ENCODE measurements at regions not wholly inside any gene's neighbourhood (a gene's known extent, or its start where the extent isn't known, plus 50 kb on each side); places are given as distances from the start of the nearest gene placed in this dataset.
A peak's percentile ranks its signal among the peaks of the same experiment; 100 is the strongest.
"Not testable (repeated sequence)": the region's sequence is repeated elsewhere in the genome, so short reads cannot be mapped to it uniquely, and the experiment has no call there.

GRCh38 chr1:168490306-168490705 is 53.5 kb downstream of the XCL2 start:
- DNase-seq (ENCODE audit: low read depth in 2 of 2) = no peak

- DNase-seq (ENCODE audit: low read depth in 2 of 2) = no peak
These were observed 55.7 kb downstream of the XCL2 start for GRCh38 chr1:168488138-168488537.

- DNase-seq (ENCODE audit: low read depth in 2 of 2) = not testable (repeated sequence)
These were observed 57.0 kb downstream of the XCL2 start for GRCh38 chr1:168486820-168487219.

GRCh38 chr1:168485048-168485447 is 58.7 kb downstream of the XCL2 start:
- DNase-seq (ENCODE audit: low read depth in 2 of 2) = no peak

- no peak for DNase-seq (ENCODE audit: low read depth in 2 of 2)
These were observed 59.7 kb downstream of the XCL2 start for GRCh38 chr1:168484083-168484482.

- DNase-seq (ENCODE audit: low read depth in 2 of 2) = no peak
These were observed 60.3 kb downstream of the XCL2 start for GRCh38 chr1:168483539-168483938.

- DNase-seq (ENCODE audit: low read depth in 2 of 2) = no peak
These were observed 61.7 kb downstream of the XCL2 start for GRCh38 chr1:168482106-168482505.

GRCh38 chr1:168481586-168481985 is 62.2 kb downstream of the XCL2 start:
- DNase-seq (ENCODE audit: low read depth in 2 of 2) = no peak

- no peak for DNase-seq (ENCODE audit: low read depth in 2 of 2)
These were observed 62.8 kb downstream of the XCL2 start for GRCh38 chr1:168480997-168481396.

GRCh38 chr1:168477792-168478191 is 66.0 kb downstream of the XCL2 start:
- DNase-seq (ENCODE audit: low read depth in 2 of 2) = no peak

GRCh38 chr1:168476588-168477385 is 67.0 kb downstream of the XCL2 start:
- no peak for DNase-seq (ENCODE audit: low read depth in 2 of 2)

- no peak for DNase-seq (ENCODE audit: low read depth in 2 of 2)
These were observed 69.5 kb downstream of the XCL2 start for GRCh38 chr1:168474322-168474721.

- DNase-seq (ENCODE audit: low read depth in 2 of 2) = no peak
These were observed 70.7 kb downstream of the XCL2 start for GRCh38 chr1:168473126-168473525.

- DNase-seq (ENCODE audit: low read depth in 2 of 2) = no peak
These were observed 71.6 kb downstream of the XCL2 start for GRCh38 chr1:168472223-168472622.

- no peak for DNase-seq (ENCODE audit: low read depth in 2 of 2)
These were observed 72.8 kb downstream of the XCL2 start for GRCh38 chr1:168470901-168471431.

- peak in 1 of 2 donors; percentile 27 for DNase-seq (ENCODE audit: low read depth in 2 of 2)
These were observed 74.1 kb downstream of the XCL2 start for GRCh38 chr1:168469690-168470089.

- no peak for DNase-seq (ENCODE audit: low read depth in 2 of 2)
These were observed 75.0 kb downstream of the XCL2 start for GRCh38 chr1:168468822-168469221.

GRCh38 chr1:168468042-168468809 is 75.6 kb downstream of the XCL2 start:
- no peak for DNase-seq (ENCODE audit: low read depth in 2 of 2)

- no peak for DNase-seq (ENCODE audit: low read depth in 2 of 2)
These were observed 76.3 kb downstream of the XCL2 start for GRCh38 chr1:168467452-168467851.

GRCh38 chr1:168466714-168467131 is 77.1 kb downstream of the XCL2 start:
- DNase-seq (ENCODE audit: low read depth in 2 of 2) = no peak

GRCh38 chr1:168466092-168466713 is 77.6 kb downstream of the XCL2 start:
- DNase-seq (ENCODE audit: low read depth in 2 of 2) = peak in 1 of 2 donors; percentile 47

- DNase-seq (ENCODE audit: low read depth in 2 of 2) = not testable (repeated sequence)
These were observed 82.7 kb downstream of the XCL2 start for GRCh38 chr1:168461108-168461507.
